ENCODE measurements at regions not wholly inside any gene's neighbourhood (a gene's known extent, or its start where the extent isn't known, plus 50 kb on each side); places are given as distances from the start of the nearest gene placed in this dataset.
"Not testable (repeated sequence)": the region's sequence is repeated elsewhere in the genome, so short reads cannot be mapped to it uniquely, and the experiment has no call there.

- not testable (repeated sequence) for DNase-seq
Measured at GRCh38 chr9:62877552-62877951, 1687.7 kb downstream of the SPATA31A7 start.

GRCh38 chr9:62877987-62878386 is 1688.2 kb downstream of the SPATA31A7 start:
- H3K4me1 ChIP-seq (ENCODE audit: insufficient read depth, low read length); H3K27ac ChIP-seq (ENCODE audit: low read depth, low read length); H3K4me1 Mint-ChIP-seq; H3K27ac Mint-ChIP-seq; H3K9me3 Mint-ChIP-seq; POLR2A ChIA-PET; H3K27me3 ChIP-seq (ENCODE audit: insufficient read depth, low read length, poor library complexity, severe bottlenecking); DNase-seq; H3K36me3 Mint-ChIP-seq; H3K9me3 ChIP-seq (ENCODE audit: low read length); H3K4me3 Mint-ChIP-seq; H3K4me3 ChIP-seq (ENCODE audit: low read length); H3K36me3 ChIP-seq (ENCODE audit: insufficient read depth, low read length); CTCF ChIA-PET: not testable (repeated sequence)
- H3K27me3 Mint-ChIP-seq: peaks cover 12 to 66% of the 10 kb centered on the region in 2 donors

More at GRCh38 chr9:62877552-62877951, 1687.7 kb downstream of the SPATA31A7 start:
- H3K36me3 ChIP-seq (ENCODE audit: insufficient read depth, low read length); H3K4me3 Mint-ChIP-seq; POLR2A ChIA-PET; H3K4me1 Mint-ChIP-seq; H3K4me3 ChIP-seq (ENCODE audit: low read length); H3K9me3 ChIP-seq (ENCODE audit: low read length); H3K27me3 ChIP-seq (ENCODE audit: insufficient read depth, low read length, poor library complexity, severe bottlenecking); H3K27ac Mint-ChIP-seq; H3K4me1 ChIP-seq (ENCODE audit: insufficient read depth, low read length); CTCF ChIA-PET; H3K27ac ChIP-seq (ENCODE audit: low read depth, low read length); H3K9me3 Mint-ChIP-seq; H3K36me3 Mint-ChIP-seq: not testable (repeated sequence)
- H3K27me3 Mint-ChIP-seq: peaks cover 12 to 62% of the 10 kb centered on the region in 2 donors

- H3K36me3 ChIP-seq (ENCODE audit: insufficient read depth, low read length); H3K27ac ChIP-seq (ENCODE audit: low read depth, low read length); H3K4me3 Mint-ChIP-seq; POLR2A ChIA-PET; DNase-seq; H3K4me1 ChIP-seq (ENCODE audit: insufficient read depth, low read length); H3K27me3 ChIP-seq (ENCODE audit: insufficient read depth, low read length, poor library complexity, severe bottlenecking); H3K27ac Mint-ChIP-seq; H3K9me3 Mint-ChIP-seq; H3K4me1 Mint-ChIP-seq; H3K9me3 ChIP-seq (ENCODE audit: low read length); H3K4me3 ChIP-seq (ENCODE audit: low read length); H3K36me3 Mint-ChIP-seq: not testable (repeated sequence)
- CTCF ChIA-PET: interaction anchor here (0.6 kb wide), 1 partner anchor 10 kb away, joined by 3 read pairs; no protein-coding TSS in a partner anchor
- H3K27me3 Mint-ChIP-seq: peaks cover 9 to 58% of the 10 kb centered on the region in 2 donors
Measured at GRCh38 chr9:62880453-62880852, 1690.6 kb downstream of the SPATA31A7 start.

GRCh38 chr9:62880971-62881370 is 1691.1 kb downstream of the SPATA31A7 start:
- DNase-seq; H3K4me3 Mint-ChIP-seq; POLR2A ChIA-PET; H3K36me3 ChIP-seq (ENCODE audit: insufficient read depth, low read length); H3K27me3 ChIP-seq (ENCODE audit: insufficient read depth, low read length, poor library complexity, severe bottlenecking); H3K4me1 ChIP-seq (ENCODE audit: insufficient read depth, low read length); H3K4me3 ChIP-seq (ENCODE audit: low read length); H3K9me3 Mint-ChIP-seq; H3K4me1 Mint-ChIP-seq; H3K27ac ChIP-seq (ENCODE audit: low read depth, low read length); H3K9me3 ChIP-seq (ENCODE audit: low read length); H3K36me3 Mint-ChIP-seq; CTCF ChIA-PET; H3K27ac Mint-ChIP-seq: not testable (repeated sequence)
- H3K27me3 Mint-ChIP-seq: peaks cover 9 to 57% of the 10 kb centered on the region in 2 donors

GRCh38 chr9:62881811-62882210 is 1692.0 kb downstream of the SPATA31A7 start:
- H3K4me3 Mint-ChIP-seq; DNase-seq; POLR2A ChIA-PET; H3K36me3 ChIP-seq (ENCODE audit: insufficient read depth, low read length); H3K27ac Mint-ChIP-seq; H3K36me3 Mint-ChIP-seq; H3K4me1 ChIP-seq (ENCODE audit: insufficient read depth, low read length); H3K4me1 Mint-ChIP-seq; H3K9me3 ChIP-seq (ENCODE audit: low read length); CTCF ChIA-PET; H3K27ac ChIP-seq (ENCODE audit: low read depth, low read length); H3K9me3 Mint-ChIP-seq; H3K4me3 ChIP-seq (ENCODE audit: low read length); H3K27me3 ChIP-seq (ENCODE audit: insufficient read depth, low read length, poor library complexity, severe bottlenecking): not testable (repeated sequence)
- peaks cover 9 to 50% of the 10 kb centered on the region in 2 donors for H3K27me3 Mint-ChIP-seq

- POLR2A ChIA-PET; DNase-seq; H3K4me1 Mint-ChIP-seq; H3K4me3 ChIP-seq (ENCODE audit: low read length); H3K9me3 Mint-ChIP-seq; H3K36me3 ChIP-seq (ENCODE audit: insufficient read depth, low read length); H3K9me3 ChIP-seq (ENCODE audit: low read length); H3K36me3 Mint-ChIP-seq; H3K27ac ChIP-seq (ENCODE audit: low read depth, low read length); H3K27ac Mint-ChIP-seq; H3K4me3 Mint-ChIP-seq; H3K27me3 ChIP-seq (ENCODE audit: insufficient read depth, low read length, poor library complexity, severe bottlenecking); CTCF ChIA-PET; H3K4me1 ChIP-seq (ENCODE audit: insufficient read depth, low read length): not testable (repeated sequence)
- H3K27me3 Mint-ChIP-seq: peaks cover 9 to 48% of the 10 kb centered on the region in 2 donors
Measured at GRCh38 chr9:62882717-62883116, 1692.9 kb downstream of the SPATA31A7 start.

- H3K27me3 ChIP-seq (ENCODE audit: insufficient read depth, low read length, poor library complexity, severe bottlenecking); H3K9me3 ChIP-seq (ENCODE audit: low read length); H3K4me1 Mint-ChIP-seq; H3K4me3 Mint-ChIP-seq; H3K36me3 Mint-ChIP-seq; H3K27ac ChIP-seq (ENCODE audit: low read depth, low read length); H3K4me1 ChIP-seq (ENCODE audit: insufficient read depth, low read length); CTCF ChIA-PET; H3K36me3 ChIP-seq (ENCODE audit: insufficient read depth, low read length); H3K9me3 Mint-ChIP-seq; H3K27ac Mint-ChIP-seq; POLR2A ChIA-PET; H3K27me3 Mint-ChIP-seq; H3K4me3 ChIP-seq (ENCODE audit: low read length); DNase-seq: not testable (repeated sequence)
Measured at GRCh38 chr9:62896692-62897091, 1706.9 kb downstream of the SPATA31A7 start.

- Mint-ChIP-seq H3K4me3 (peak overlapping the region; percentile 56 to 98 (median 66)), H3K27ac (peak overlapping the region in 5 of 8 donors; percentile 68 to 98 (median 82))
- H3K4me3 ChIP-seq (ENCODE audit: low read length); H3K27me3 Mint-ChIP-seq; CTCF ChIA-PET; POLR2A ChIA-PET; H3K4me1 ChIP-seq (ENCODE audit: insufficient read depth, low read length); H3K4me1 Mint-ChIP-seq; H3K36me3 ChIP-seq (ENCODE audit: insufficient read depth, low read length); H3K9me3 Mint-ChIP-seq; H3K9me3 ChIP-seq (ENCODE audit: low read length); H3K27me3 ChIP-seq (ENCODE audit: insufficient read depth, low read length, poor library complexity, severe bottlenecking); H3K36me3 Mint-ChIP-seq: not testable (repeated sequence)
- peak; percentile 35 to 86 (median 63) for DNase-seq
- peak overlapping the region; percentile 39 for H3K27ac ChIP-seq (ENCODE audit: low read depth, low read length)
Measured at GRCh38 chr9:62897411-62898225, 1707.8 kb downstream of the SPATA31A7 start.

- H3K4me3 Mint-ChIP-seq; H3K4me1 Mint-ChIP-seq; H3K4me1 ChIP-seq (ENCODE audit: insufficient read depth, low read length); H3K36me3 ChIP-seq (ENCODE audit: insufficient read depth, low read length); H3K27ac Mint-ChIP-seq; CTCF ChIA-PET; H3K27me3 Mint-ChIP-seq; H3K36me3 Mint-ChIP-seq; H3K9me3 ChIP-seq (ENCODE audit: low read length); POLR2A ChIA-PET; H3K27ac ChIP-seq (ENCODE audit: low read depth, low read length); H3K4me3 ChIP-seq (ENCODE audit: low read length); H3K27me3 ChIP-seq (ENCODE audit: insufficient read depth, low read length, poor library complexity, severe bottlenecking); H3K9me3 Mint-ChIP-seq; DNase-seq: not testable (repeated sequence)
Measured at GRCh38 chr9:62899666-62900065, 1709.8 kb downstream of the SPATA31A7 start.

All from CD8-positive, alpha-beta memory T cell (primary cell).